Naive thymus-derived CD8-positive, alpha-beta T cell (primary cell): ENCODE measurements at regions not wholly inside any gene's neighbourhood (a gene's known extent, or its start where the extent isn't known, plus 50 kb on each side); places are given as distances from the start of the nearest gene placed in this dataset.

Experiments used
- ATAC-seq, 2 donors: fragments of 150-1000 bp; cut with Tn5 transposase in 1 of 2; sonication (Bioruptor Pico), chemical (Tn5 transposase) in 1 of 2; 1 replicate in 1 of 2; 2 replicates in 1 of 2; pipeline ENCODE4 v1.10.0; 2021; ENCODE audit warnings: mild to moderate bottlenecking in 2 of 2, moderate library complexity in 2 of 2
- POLR2A ChIA-PET: fragments of 350-600 bp; sonication (Branson Sonifier 250); formaldehyde crosslinking; loops from one replicate; lab custom pipeline; 2021; ENCODE audit warnings: antibody characterized with exemption; lab: Charles Lee
- DNase-seq, 10 donors: peaks; one replicate each; pipeline versions ENCODE4 v3.0.0 to v3.0.0-alpha.2; 2020 to 2022
- H3K27ac Mint-ChIP-seq, 10 donors: one replicate each; pipeline ENCODE4 v1.8.0; 2020 to 2022; ENCODE audit warnings: mild to moderate bottlenecking in 10 of 10, mixed read lengths in 10 of 10, moderate library complexity in 4 of 10, inconsistent platforms in 1 of 10
- H3K27me3 Mint-ChIP-seq, 5 donors: one replicate each; pipeline ENCODE4 v1.8.0; 2021 to 2022; ENCODE audit warnings: mixed read lengths in 5 of 5
- H3K36me3 Mint-ChIP-seq, 3 donors: one replicate each; pipeline ENCODE4 v1.8.0; 2020 to 2022; ENCODE audit warnings: mixed read lengths in 3 of 3, mild to moderate bottlenecking in 2 of 3, inconsistent platforms in 1 of 3
- H3K4me1 Mint-ChIP-seq, 4 donors: one replicate each; pipeline ENCODE4 v1.8.0; 2021 to 2022; ENCODE audit warnings: mixed read lengths in 4 of 4
- H3K4me3 Mint-ChIP-seq, 10 donors: one replicate each; pipeline ENCODE4 v1.8.0; 2020 to 2022; ENCODE audit warnings: mild to moderate bottlenecking in 10 of 10, mixed read lengths in 10 of 10, moderate library complexity in 6 of 10, inconsistent platforms in 1 of 10
- H3K9me3 Mint-ChIP-seq, 9 donors: one replicate each; pipeline ENCODE4 v1.8.0; 2020 to 2022; ENCODE audit warnings: mixed read lengths in 9 of 9, mild to moderate bottlenecking in 3 of 9, inconsistent platforms in 1 of 9, moderate library complexity in 1 of 9

GRCh38 chr1:37085393-37085792 is 51.1 kb upstream of the GRIK3 start:
- H3K4me3 Mint-ChIP-seq = no peak overlapping the region
- H3K4me1 Mint-ChIP-seq = peaks cover 0 to 1% (median 0%) of the 10 kb centered on the region in 4 donors
- no peak overlapping the region for H3K27ac Mint-ChIP-seq
- no peak for ATAC-seq
- H3K27me3 Mint-ChIP-seq = peaks cover 4 to 42% (median 8%) of the 10 kb centered on the region in 5 donors
- no peak for DNase-seq
- H3K36me3 Mint-ChIP-seq = no peaks in the 10 kb centered on the region
- POLR2A ChIA-PET = no interaction called here
- H3K9me3 Mint-ChIP-seq = peaks cover 0 to 2% (median 0%) of the 10 kb centered on the region in 9 donors

GRCh38 chr1:37089750-37090149 is 55.4 kb upstream of the GRIK3 start:
- Mint-ChIP-seq H3K27ac (peak overlapping the region in 1 of 10 donors; percentile 75), H3K36me3 (no peaks in the 10 kb centered on the region), H3K4me3 (no peak overlapping the region), H3K9me3 (peaks cover 0 to 3% (median 0%) of the 10 kb centered on the region in 9 donors), H3K4me1 (peaks cover 0 to 1% (median 0%) of the 10 kb centered on the region in 4 donors), H3K27me3 (peaks cover 5 to 45% (median 23%) of the 10 kb centered on the region in 5 donors)
- DNase-seq (no peak), ATAC-seq (no peak)
- POLR2A ChIA-PET = no interaction called here

- Mint-ChIP-seq H3K4me3 (no peak overlapping the region), H3K9me3 (peaks cover 0 to 3% (median 0%) of the 10 kb centered on the region in 9 donors), H3K4me1 (peaks cover 0 to 1% (median 0%) of the 10 kb centered on the region in 4 donors), H3K27me3 (peaks cover 5 to 45% (median 28%) of the 10 kb centered on the region in 5 donors), H3K36me3 (no peaks in the 10 kb centered on the region), H3K27ac (no peak overlapping the region)
- DNase-seq = no peak
- no peak for ATAC-seq
- POLR2A ChIA-PET = no interaction called here
These were observed 56.4 kb upstream of the GRIK3 start for GRCh38 chr1:37090671-37091070.

- H3K27me3 Mint-ChIP-seq = peaks cover 1 to 52% (median 32%) of the 10 kb centered on the region in 5 donors
- H3K4me1 Mint-ChIP-seq = peaks cover 0 to 1% (median 0%) of the 10 kb centered on the region in 4 donors
- no peaks in the 10 kb centered on the region for H3K36me3 Mint-ChIP-seq
- H3K27ac Mint-ChIP-seq = no peak overlapping the region
- POLR2A ChIA-PET = no interaction called here
- no peak overlapping the region for H3K4me3 Mint-ChIP-seq
- ATAC-seq (no peak), DNase-seq (no peak)
- peaks cover 0 to 3% (median 0%) of the 10 kb centered on the region in 9 donors for H3K9me3 Mint-ChIP-seq
These were observed 58.6 kb upstream of the GRIK3 start for GRCh38 chr1:37092937-37093336.

GRCh38 chr1:37094302-37094701 is 60.0 kb upstream of the GRIK3 start:
- Mint-ChIP-seq H3K27me3 (peaks cover 5 to 60% (median 38%) of the 10 kb centered on the region in 5 donors), H3K4me3 (no peak overlapping the region), H3K36me3 (no peaks in the 10 kb centered on the region), H3K27ac (no peak overlapping the region), H3K9me3 (peaks cover 0 to 3% (median 0%) of the 10 kb centered on the region in 9 donors), H3K4me1 (peaks cover 0 to 1% (median 0%) of the 10 kb centered on the region in 4 donors)
- ATAC-seq = no peak
- no peak for DNase-seq
- POLR2A ChIA-PET = no interaction called here

- peaks cover 0 to 1% (median 0%) of the 10 kb centered on the region in 9 donors for H3K9me3 Mint-ChIP-seq
- H3K36me3 Mint-ChIP-seq = no peaks in the 10 kb centered on the region
- H3K4me1 Mint-ChIP-seq = no peaks in the 10 kb centered on the region
- no peak overlapping the region for H3K4me3 Mint-ChIP-seq
- DNase-seq = no peak
- no peak for ATAC-seq
- H3K27me3 Mint-ChIP-seq = peaks cover 5 to 58% (median 41%) of the 10 kb centered on the region in 5 donors
- POLR2A ChIA-PET = no interaction called here
- H3K27ac Mint-ChIP-seq = no peak overlapping the region
These were observed 62.2 kb upstream of the GRIK3 start for GRCh38 chr1:37096523-37096922.

GRCh38 chr1:37097731-37098130 is 63.4 kb upstream of the GRIK3 start:
- H3K9me3 Mint-ChIP-seq = peaks cover 0 to 7% (median 0%) of the 10 kb centered on the region in 9 donors
- POLR2A ChIA-PET = no interaction called here

GRCh38 chr1:37098237-37098636 is 63.9 kb upstream of the GRIK3 start:
- Mint-ChIP-seq H3K9me3 (peaks cover 0 to 10% (median 0%) of the 10 kb centered on the region in 9 donors), H3K27ac (no peak overlapping the region), H3K4me1 (no peaks in the 10 kb centered on the region), H3K4me3 (no peak overlapping the region), H3K36me3 (no peaks in the 10 kb centered on the region), H3K27me3 (peaks cover 6 to 41% (median 38%) of the 10 kb centered on the region in 5 donors)
- no peak for DNase-seq
- ATAC-seq = no peak
- POLR2A ChIA-PET = no interaction called here

More at GRCh38 chr1:37097731-37098130, 63.4 kb upstream of the GRIK3 start:
- H3K27me3 Mint-ChIP-seq = peaks cover 6 to 46% (median 38%) of the 10 kb centered on the region in 5 donors
- H3K4me1 Mint-ChIP-seq = no peaks in the 10 kb centered on the region
- ATAC-seq (no peak), DNase-seq (no peak)
- H3K36me3 Mint-ChIP-seq = no peaks in the 10 kb centered on the region
- no peak overlapping the region for H3K27ac Mint-ChIP-seq
- no peak overlapping the region for H3K4me3 Mint-ChIP-seq

GRCh38 chr1:37100310-37100709 is 66.0 kb upstream of the GRIK3 start:
- POLR2A ChIA-PET = no interaction called here
- DNase-seq = no peak
- ATAC-seq = no peak
- peaks cover 6 to 29% (median 28%) of the 10 kb centered on the region in 5 donors for H3K27me3 Mint-ChIP-seq
- H3K4me3 Mint-ChIP-seq = no peak overlapping the region
- no peaks in the 10 kb centered on the region for H3K36me3 Mint-ChIP-seq
- peaks cover 0 to 10% (median 0%) of the 10 kb centered on the region in 9 donors for H3K9me3 Mint-ChIP-seq
- H3K27ac Mint-ChIP-seq = no peak overlapping the region
- no peaks in the 10 kb centered on the region for H3K4me1 Mint-ChIP-seq

- Mint-ChIP-seq H3K4me3 (no peak overlapping the region), H3K9me3 (peaks cover 0 to 10% (median 0%) of the 10 kb centered on the region in 9 donors), H3K27me3 (peaks cover 10 to 30% (median 21%) of the 10 kb centered on the region in 5 donors), H3K4me1 (no peaks in the 10 kb centered on the region), H3K36me3 (no peaks in the 10 kb centered on the region), H3K27ac (no peak overlapping the region)
- ATAC-seq (no peak), DNase-seq (no peak)
- POLR2A ChIA-PET = no interaction called here
These were observed 68.5 kb upstream of the GRIK3 start for GRCh38 chr1:37102656-37103382.

GRCh38 chr1:37105911-37106310 is 71.6 kb upstream of the GRIK3 start:
- Mint-ChIP-seq H3K27me3 (peaks cover 9 to 31% (median 25%) of the 10 kb centered on the region in 5 donors), H3K27ac (no peak overlapping the region)

GRCh38 chr1:37107153-37107907 is 73.0 kb upstream of the GRIK3 start:
- Mint-ChIP-seq H3K4me1 (no peaks in the 10 kb centered on the region), H3K36me3 (no peaks in the 10 kb centered on the region), H3K4me3 (no peak overlapping the region), H3K9me3 (peaks cover 0 to 7% (median 0%) of the 10 kb centered on the region in 9 donors), H3K27me3 (peaks cover 5 to 34% (median 20%) of the 10 kb centered on the region in 5 donors), H3K27ac (no peak overlapping the region)
- ATAC-seq (no peak), DNase-seq (no peak)
- POLR2A ChIA-PET = no interaction called here

More at GRCh38 chr1:37105911-37106310, 71.6 kb upstream of the GRIK3 start:
- no peak for DNase-seq
- POLR2A ChIA-PET = no interaction called here
- Mint-ChIP-seq H3K36me3 (no peaks in the 10 kb centered on the region), H3K4me3 (no peak overlapping the region), H3K4me1 (no peaks in the 10 kb centered on the region), H3K9me3 (peaks cover 0 to 10% (median 0%) of the 10 kb centered on the region in 9 donors)
- no peak for ATAC-seq
